ENCODE measurements at regions not wholly inside any gene's neighbourhood (a gene's known extent, or its start where the extent isn't known, plus 50 kb on each side); places are given as distances from the start of the nearest gene placed in this dataset.

- H3K27me3 ChIP-seq (ENCODE audit: insufficient read depth, low read depth, severe bottlenecking): no peaks in the 10 kb centered on the region
- peak; percentile 39 for DNase-seq
- H3K4me3 ChIP-seq (ENCODE audit: low read depth, low read length): no peak overlapping the region
- H3K36me3 ChIP-seq: no peaks in the 10 kb centered on the region
- TF ChIP-seq CTCF (IDR thresholded peaks at IDR 0.05; ENCODE audit: low read depth, low read length): peak; percentile 46
- H3K27ac ChIP-seq: no peak overlapping the region
- no peaks in the 10 kb centered on the region for H3K9me3 ChIP-seq (ENCODE audit: severe bottlenecking)
Measured at GRCh38 chr1:199336745-199337640, 690.5 kb upstream of the NR5A2 start.

DNA sequence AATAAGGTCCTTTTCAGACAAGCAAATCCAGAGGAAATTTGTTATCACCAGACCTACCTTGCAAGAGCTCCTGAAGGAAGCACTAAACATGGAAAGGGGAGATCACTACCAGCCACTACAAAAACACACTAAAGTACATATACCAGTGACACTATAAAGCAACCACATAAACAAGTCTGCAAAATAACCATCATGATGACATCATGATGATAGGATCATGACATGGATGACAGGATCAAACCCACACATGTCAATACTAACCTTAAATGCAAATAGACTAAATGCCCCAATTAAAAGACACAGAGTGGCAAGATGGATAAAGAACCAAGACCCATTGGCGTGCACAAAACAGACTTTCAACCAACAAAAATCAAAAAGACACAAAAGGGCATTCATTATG, 688.8 kb upstream of the NR5A2 start:
- Histone ChIP-seq H3K9me3 (ENCODE audit: severe bottlenecking) (no peaks in the 10 kb centered on the region), H3K36me3 (no peaks in the 10 kb centered on the region), H3K27ac (no peak overlapping the region), H3K27me3 (ENCODE audit: insufficient read depth, low read depth, severe bottlenecking) (no peaks in the 10 kb centered on the region), H3K4me3 (ENCODE audit: low read depth, low read length) (no peak overlapping the region)
- TF ChIP-seq CTCF (IDR thresholded peaks at IDR 0.05; ENCODE audit: low read depth, low read length): no peak
- DNase-seq: no peak

DNA sequence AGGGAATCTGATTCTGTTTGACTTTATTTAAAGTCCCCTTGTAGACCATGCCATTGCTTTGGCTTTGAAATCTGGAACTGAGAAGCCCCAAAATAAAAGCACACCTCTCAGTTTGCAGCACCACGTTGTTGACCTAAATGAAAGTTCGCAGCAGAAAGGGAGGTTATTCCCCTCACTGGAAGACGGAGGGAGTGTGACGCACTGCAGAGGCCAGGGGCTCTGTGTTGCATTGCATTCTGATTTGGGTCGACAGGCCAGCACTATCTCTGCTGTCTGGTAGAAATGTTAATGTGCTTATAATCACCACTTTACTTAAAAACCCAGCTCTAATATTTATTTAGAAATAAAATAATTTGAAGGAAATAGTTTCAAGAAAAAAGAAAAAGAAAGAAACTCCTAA, 675.2 kb upstream of the NR5A2 start:
- no peak for TF ChIP-seq CTCF (IDR thresholded peaks at IDR 0.05; ENCODE audit: low read depth, low read length)
- H3K27me3 ChIP-seq (ENCODE audit: insufficient read depth, low read depth, severe bottlenecking): no peaks in the 10 kb centered on the region
- H3K4me3 ChIP-seq (ENCODE audit: low read depth, low read length): no peak overlapping the region
- no peaks in the 10 kb centered on the region for H3K36me3 ChIP-seq
- H3K27ac ChIP-seq: no peak overlapping the region
- peaks cover 2% of the 10 kb centered on the region for H3K9me3 ChIP-seq (ENCODE audit: severe bottlenecking)
- DNase-seq: no peak

DNA sequence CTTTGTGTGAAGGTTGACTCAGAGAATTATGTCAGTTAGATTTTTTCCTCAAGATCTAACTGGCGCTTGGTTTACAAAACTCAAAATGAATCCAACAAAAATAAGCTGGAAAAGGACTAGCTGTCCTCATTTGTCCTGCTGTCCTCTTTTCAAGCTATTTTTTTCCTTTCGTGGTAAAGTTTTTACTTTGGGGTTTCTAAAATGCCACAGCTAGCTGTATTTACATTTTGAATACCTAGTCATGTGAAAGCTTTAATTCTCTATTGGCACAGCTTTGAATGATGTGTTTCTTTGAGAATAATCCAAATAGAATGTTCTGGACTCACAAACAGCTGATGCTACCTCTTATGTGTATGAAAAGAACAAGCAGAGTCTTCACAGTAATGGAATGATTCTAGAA, 673.6 kb upstream of the NR5A2 start:
- DNase-seq: no peak
- Histone ChIP-seq H3K9me3 (ENCODE audit: severe bottlenecking) (peaks cover under 1% of the 10 kb centered on the region), H3K4me3 (ENCODE audit: low read depth, low read length) (no peak overlapping the region), H3K36me3 (no peaks in the 10 kb centered on the region), H3K27ac (no peak overlapping the region), H3K27me3 (ENCODE audit: insufficient read depth, low read depth, severe bottlenecking) (no peaks in the 10 kb centered on the region)
- TF ChIP-seq CTCF (IDR thresholded peaks at IDR 0.05; ENCODE audit: low read depth, low read length): no peak

DNA sequence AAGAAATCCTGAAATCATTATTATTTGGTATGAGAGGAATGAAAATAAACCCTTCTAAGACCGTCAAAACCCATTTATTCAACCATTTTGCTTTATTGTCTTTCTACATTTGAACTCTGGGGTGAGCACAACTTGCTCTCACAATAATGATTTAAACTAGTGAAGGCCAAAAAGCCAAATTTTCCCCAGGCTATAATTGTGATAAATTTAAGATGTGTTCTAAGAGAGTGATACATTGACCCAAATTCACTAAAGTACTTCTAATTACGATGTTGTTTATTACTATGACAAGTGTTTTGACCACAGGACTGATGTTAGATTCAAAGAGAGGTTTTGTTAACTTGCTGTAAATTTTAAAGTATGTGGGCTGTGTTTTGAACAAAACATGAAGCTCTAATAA, 670.9 kb upstream of the NR5A2 start:
- H3K27ac ChIP-seq: no peak overlapping the region
- DNase-seq: no peak
- TF ChIP-seq CTCF (IDR thresholded peaks at IDR 0.05; ENCODE audit: low read depth, low read length): no peak
- no peaks in the 10 kb centered on the region for H3K27me3 ChIP-seq (ENCODE audit: insufficient read depth, low read depth, severe bottlenecking)
- H3K9me3 ChIP-seq (ENCODE audit: severe bottlenecking): no peaks in the 10 kb centered on the region
- H3K4me3 ChIP-seq (ENCODE audit: low read depth, low read length): no peak overlapping the region
- H3K36me3 ChIP-seq: no peaks in the 10 kb centered on the region

DNA sequence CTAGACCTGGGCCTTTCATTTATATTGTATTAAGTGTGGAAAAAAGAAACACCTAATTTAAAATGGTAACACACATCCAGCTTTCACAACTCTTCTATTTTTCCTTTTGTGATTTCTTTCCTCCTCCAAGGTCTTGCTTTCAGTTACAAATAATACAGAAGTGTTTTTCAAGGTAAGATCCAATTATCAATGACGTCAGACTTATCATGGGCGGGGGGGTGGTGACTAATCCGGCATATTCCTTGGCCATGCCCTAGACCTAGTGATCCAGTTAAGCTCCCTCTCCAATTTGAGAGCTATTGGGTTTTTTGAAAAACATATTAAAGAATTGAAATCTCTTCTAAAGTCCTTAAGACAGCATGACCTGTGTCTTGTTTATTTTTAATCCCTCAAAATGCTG, 669.9 kb upstream of the NR5A2 start:
- no peaks in the 10 kb centered on the region for H3K27me3 ChIP-seq (ENCODE audit: insufficient read depth, low read depth, severe bottlenecking)

More for the DNA sequence above, 669.9 kb upstream of the NR5A2 start:
- Histone ChIP-seq H3K9me3 (ENCODE audit: severe bottlenecking) (no peaks in the 10 kb centered on the region), H3K4me3 (ENCODE audit: low read depth, low read length) (no peak overlapping the region), H3K36me3 (no peaks in the 10 kb centered on the region), H3K27ac (no peak overlapping the region)
- DNase-seq: no peak
- TF ChIP-seq CTCF (IDR thresholded peaks at IDR 0.05; ENCODE audit: low read depth, low read length): no peak
